DND-41 (cell line): ENCODE measurements at regions not wholly inside any gene's neighbourhood (a gene's known extent, or its start where the extent isn't known, plus 50 kb on each side); places are given as distances from the start of the nearest gene placed in this dataset.

Source experiments
- ATAC-seq: fragments of 200-7000 bp; cut with Tn5 transposase; 3 replicates; pipeline ENCODE4 v1.9.1; 2021; ENCODE audit warnings: low read depth; ENCODE audit not compliant: insufficient read depth
- DNase-seq: peaks from one replicate; pipeline ENCODE4 v3.0.0-alpha.2; 2020
- H2AFZ ChIP-seq: 2 replicates; pipeline ENCODE4 v1.6.0; 2012; ENCODE audit warnings: low read depth, low read length
- H3K27ac ChIP-seq: 2 replicates; pipeline ENCODE4 v1.5.1; 2012; ENCODE audit warnings: low read length, inconsistent platforms
- H3K27me3 ChIP-seq: fragments of 200-600 bp; sonication (generic); 2 replicates; pipeline ENCODE4 v1.6.0; 2012; ENCODE audit warnings: low read length, mild to moderate bottlenecking, inconsistent platforms; ENCODE audit not compliant: insufficient read depth, poor library complexity
- H3K36me3 ChIP-seq: 2 replicates; pipeline ENCODE4 v1.5.1; 2012; ENCODE audit warnings: low read length, inconsistent platforms; ENCODE audit not compliant: insufficient read depth
- H3K4me1 ChIP-seq: 2 replicates; pipeline ENCODE4 v1.5.1; 2012; ENCODE audit warnings: mild to moderate bottlenecking, low read length; ENCODE audit not compliant: insufficient read depth
- H3K4me2 ChIP-seq: 2 replicates; pipeline ENCODE4 v1.6.0; 2012; ENCODE audit warnings: mild to moderate bottlenecking, moderate library complexity, low read length, inconsistent platforms; ENCODE audit not compliant: insufficient read depth
- H3K4me3 ChIP-seq, 2 experiments: fragments of 200-600 bp in 1 of 2; shearing (Covaris generic) in 1 of 2; 2 replicates each; pipeline ENCODE4 v1.5.1; 2012 to 2016; ENCODE audit warnings: inconsistent platforms in 2 of 2, low read length in 2 of 2, mild to moderate bottlenecking in 2 of 2, low read depth in 1 of 2, moderate library complexity in 1 of 2
- H3K79me2 ChIP-seq: 2 replicates; pipeline ENCODE4 v1.6.0; 2012; ENCODE audit warnings: low read length, inconsistent platforms; ENCODE audit not compliant: insufficient read depth
- H3K9ac ChIP-seq: 2 replicates; pipeline ENCODE4 v1.6.0; 2012; ENCODE audit warnings: low read depth, mild to moderate bottlenecking, inconsistent platforms, low read length, moderate library complexity
- H3K9me3 ChIP-seq: 2 replicates; pipeline ENCODE4 v1.5.1; 2012; ENCODE audit warnings: low read length, moderate library complexity, mild to moderate bottlenecking, inconsistent platforms; ENCODE audit not compliant: insufficient read depth, severe bottlenecking
- H4K20me1 ChIP-seq: 2 replicates; pipeline ENCODE4 v1.6.0; 2012; ENCODE audit warnings: low read length; ENCODE audit not compliant: insufficient read depth
- CTCF ChIP-seq: IDR thresholded peaks from 2 replicates; pipeline ENCODE4 v1.5.1; 2012; ENCODE audit warnings: borderline replicate concordance, low read length, moderate library complexity, mild to moderate bottlenecking; ENCODE audit not compliant: poor library complexity, severe bottlenecking; ENCODE audit errors: extremely low read depth
- EZH2 ChIP-seq: IDR thresholded peaks from 3 replicates; pipeline ENCODE4 v1.6.1; 2012; ENCODE audit warnings: borderline replicate concordance, low read depth, mild to moderate bottlenecking, moderate library complexity, low read length, inconsistent platforms; ENCODE audit not compliant: severe bottlenecking

GRCh38 chr9:90538566-90538965 lies 104.1 kb downstream of the DIRAS2 start:
- no peaks in the 10 kb centered on the region for H3K9me3 ChIP-seq
- no peak overlapping the region for H3K4me3 ChIP-seq
- TF ChIP-seq CTCF: no peak
- TF ChIP-seq EZH2: no peak
- ATAC-seq (no peak), DNase-seq (no peak)
- H2AFZ ChIP-seq: no peak overlapping the region
- H4K20me1 ChIP-seq: no peaks in the 10 kb centered on the region
- no peak overlapping the region for H3K9ac ChIP-seq
- no peak overlapping the region for H3K27ac ChIP-seq
- no peaks in the 10 kb centered on the region for H3K4me1 ChIP-seq
- H3K79me2 ChIP-seq: no peaks in the 10 kb centered on the region
- peaks cover 3% of the 10 kb centered on the region for H3K27me3 ChIP-seq
- no peaks in the 10 kb centered on the region for H3K36me3 ChIP-seq
- H3K4me2 ChIP-seq: no peak overlapping the region

GRCh38 chr9:90539286-90539685 lies 103.3 kb downstream of the DIRAS2 start:
- no peaks in the 10 kb centered on the region for H3K79me2 ChIP-seq
- H3K9me3 ChIP-seq: no peaks in the 10 kb centered on the region
- H4K20me1 ChIP-seq: no peaks in the 10 kb centered on the region
- DNase-seq (no peak), ATAC-seq (no peak)
- H2AFZ ChIP-seq: no peak overlapping the region
- no peak overlapping the region for H3K4me3 ChIP-seq
- H3K36me3 ChIP-seq: no peaks in the 10 kb centered on the region
- H3K4me1 ChIP-seq: no peaks in the 10 kb centered on the region
- H3K27ac ChIP-seq: no peak overlapping the region
- no peak overlapping the region for H3K9ac ChIP-seq
- no peak overlapping the region for H3K4me2 ChIP-seq
- TF ChIP-seq CTCF (no peak), EZH2 (no peak)
- H3K27me3 ChIP-seq: peaks cover 3% of the 10 kb centered on the region

GRCh38 chr9:90540734-90541133 lies 101.9 kb downstream of the DIRAS2 start:
- H3K36me3 ChIP-seq: no peaks in the 10 kb centered on the region
- H3K9ac ChIP-seq: no peak overlapping the region
- DNase-seq (no peak), ATAC-seq (no peak)
- no peaks in the 10 kb centered on the region for H4K20me1 ChIP-seq
- no peak overlapping the region for H3K4me2 ChIP-seq
- no peaks in the 10 kb centered on the region for H3K27me3 ChIP-seq
- no peak overlapping the region for H3K4me3 ChIP-seq
- no peaks in the 10 kb centered on the region for H3K79me2 ChIP-seq
- no peaks in the 10 kb centered on the region for H3K4me1 ChIP-seq
- H3K27ac ChIP-seq: no peak overlapping the region
- H3K9me3 ChIP-seq: no peaks in the 10 kb centered on the region
- no peak overlapping the region for H2AFZ ChIP-seq
- no peak for TF ChIP-seq EZH2
- TF ChIP-seq CTCF: no peak

GRCh38 chr9:90544488-90544887 lies 98.1 kb downstream of the DIRAS2 start:
- H4K20me1 ChIP-seq: no peaks in the 10 kb centered on the region
- H3K4me2 ChIP-seq: no peak overlapping the region
- H3K4me3 ChIP-seq: no peak overlapping the region
- H2AFZ ChIP-seq: no peak overlapping the region
- H3K9me3 ChIP-seq: peaks cover 2% of the 10 kb centered on the region
- no peaks in the 10 kb centered on the region for H3K79me2 ChIP-seq
- H3K27ac ChIP-seq: no peak overlapping the region
- DNase-seq (no peak), ATAC-seq (no peak)
- H3K4me1 ChIP-seq: no peaks in the 10 kb centered on the region
- TF ChIP-seq CTCF (no peak), EZH2 (no peak)
- no peak overlapping the region for H3K9ac ChIP-seq
- no peaks in the 10 kb centered on the region for H3K27me3 ChIP-seq
- no peaks in the 10 kb centered on the region for H3K36me3 ChIP-seq
